HG03432 (cell line): ENCODE measurements at regions not wholly inside any gene's neighbourhood (a gene's known extent, or its start where the extent isn't known, plus 50 kb on each side); places are given as distances from the start of the nearest gene placed in this dataset.
"Not testable (repeated sequence)": the region's sequence is repeated elsewhere in the genome, so short reads cannot be mapped to it uniquely, and the experiment has no call there.

ENCODE experiments used
- ATAC-seq: cut with Tn5 transposase; IDR thresholded peaks from one replicate; pipeline ENCODE4 v1.9.1; 2021; ENCODE audit warnings: mild to moderate bottlenecking, moderate library complexity; ENCODE audit not compliant: unreplicated experiment

DNA sequence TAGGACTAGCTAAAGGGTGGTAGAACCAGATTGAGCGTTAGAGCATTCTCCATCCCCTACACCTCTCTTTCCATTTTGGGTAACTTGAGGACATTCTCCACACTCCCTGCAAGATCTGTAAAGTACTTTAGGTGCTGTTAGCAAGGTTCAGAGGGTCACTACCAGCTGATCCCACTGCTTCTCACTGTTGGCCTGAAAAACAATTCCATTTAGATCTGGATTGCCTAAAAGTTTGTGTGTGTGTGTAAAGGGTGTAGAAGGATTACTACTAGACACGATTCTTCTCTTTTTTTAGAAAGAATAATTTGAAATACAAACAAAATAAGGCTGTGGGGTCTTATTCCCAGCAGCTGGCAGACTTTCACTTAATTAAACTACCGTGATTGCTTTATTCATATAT is 95.1 kb upstream of the TMEM178A start:
- no peak for ATAC-seq

DNA sequence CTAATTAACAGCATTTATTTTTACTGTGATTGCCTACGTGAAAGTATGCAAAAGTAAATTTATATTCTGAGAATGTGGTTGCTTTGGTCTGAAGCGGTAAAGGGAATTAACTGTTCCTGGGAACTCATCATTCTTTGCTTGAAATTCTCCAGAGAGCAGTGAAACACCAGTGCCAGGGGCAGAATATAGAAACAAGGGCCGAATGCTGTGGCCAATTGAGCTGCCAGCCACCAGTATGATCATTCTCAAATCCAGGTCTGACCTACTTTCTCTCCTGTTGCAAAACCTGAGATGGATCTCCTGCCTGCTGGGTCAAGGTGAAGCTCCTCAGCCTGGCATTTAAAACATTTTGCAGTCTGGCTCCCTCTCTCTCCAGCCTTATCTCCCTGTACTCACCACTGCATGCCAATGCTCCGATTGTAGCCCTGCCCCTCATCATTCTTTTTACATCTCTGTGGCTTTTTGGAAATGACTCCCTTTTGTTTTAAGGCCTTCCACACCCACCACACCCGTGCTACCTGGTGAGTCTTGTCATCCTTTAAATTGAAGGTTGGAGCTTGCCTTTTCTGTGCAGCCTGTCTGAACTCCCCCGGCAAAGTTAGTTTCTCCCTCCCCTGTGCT is 94.5 kb upstream of the TMEM178A start:
- no peak for ATAC-seq

DNA sequence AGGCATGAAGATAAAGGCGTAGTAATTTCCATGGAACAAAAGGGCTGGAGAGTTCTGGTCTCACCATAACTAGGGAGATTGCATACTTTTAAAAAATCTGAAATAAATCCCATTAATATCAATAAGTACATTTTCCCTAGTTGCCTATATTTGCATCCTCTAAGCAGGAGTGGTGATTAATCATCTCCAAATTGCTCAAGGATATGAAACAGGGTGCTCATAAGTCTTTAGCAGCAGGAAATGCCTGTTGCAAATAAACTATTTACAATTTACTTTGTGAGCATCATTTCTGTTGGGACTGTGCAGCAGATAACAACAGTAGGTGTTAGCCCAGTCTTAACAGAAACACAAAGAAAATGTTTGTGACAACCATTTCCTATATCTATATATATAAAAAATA is 92.4 kb upstream of the TMEM178A start:
- ATAC-seq, result no peak

DNA sequence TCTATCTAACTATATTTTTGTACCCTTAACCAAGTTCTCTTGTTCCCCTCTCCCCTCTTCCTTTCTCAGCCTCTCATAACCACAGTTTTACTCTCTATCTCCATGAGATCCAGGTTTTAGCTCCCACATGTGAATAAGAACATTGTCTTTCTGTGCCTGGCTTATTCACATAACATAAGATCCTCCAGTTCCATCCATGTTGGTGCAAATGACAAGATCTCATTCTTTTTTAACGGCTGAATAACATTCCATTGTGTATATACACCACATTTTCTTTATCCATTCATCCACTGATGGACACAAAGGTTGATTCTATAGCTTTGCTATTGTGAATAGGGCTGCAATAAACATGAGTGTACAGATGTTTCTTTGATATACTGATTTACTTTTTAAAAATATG is 83.9 kb upstream of the TMEM178A start:
- no peak for ATAC-seq

GRCh38 chr2:39583213-39583612 is 82.5 kb upstream of the TMEM178A start:
- ATAC-seq, result no peak

DNA sequence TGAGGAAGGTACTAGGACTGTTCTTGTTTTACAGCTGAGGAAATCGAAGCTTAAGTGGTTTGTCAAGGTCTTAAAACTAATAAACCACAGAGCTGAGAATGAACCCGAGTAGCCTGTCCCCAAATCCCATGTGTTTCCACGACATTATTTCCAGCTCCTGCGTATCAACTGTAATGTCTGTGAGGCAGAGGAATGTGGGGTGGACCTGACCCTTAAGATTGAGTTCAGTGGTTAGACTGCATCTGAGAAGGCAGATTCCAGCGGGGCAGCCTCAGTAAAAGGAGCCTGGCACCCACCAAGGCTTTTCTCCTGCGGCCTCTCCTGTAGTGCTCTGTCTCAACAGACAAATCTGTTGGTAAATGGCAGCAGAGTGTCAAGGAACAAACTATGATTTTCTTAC is 81.9 kb upstream of the TMEM178A start:
- ATAC-seq, result no peak

DNA sequence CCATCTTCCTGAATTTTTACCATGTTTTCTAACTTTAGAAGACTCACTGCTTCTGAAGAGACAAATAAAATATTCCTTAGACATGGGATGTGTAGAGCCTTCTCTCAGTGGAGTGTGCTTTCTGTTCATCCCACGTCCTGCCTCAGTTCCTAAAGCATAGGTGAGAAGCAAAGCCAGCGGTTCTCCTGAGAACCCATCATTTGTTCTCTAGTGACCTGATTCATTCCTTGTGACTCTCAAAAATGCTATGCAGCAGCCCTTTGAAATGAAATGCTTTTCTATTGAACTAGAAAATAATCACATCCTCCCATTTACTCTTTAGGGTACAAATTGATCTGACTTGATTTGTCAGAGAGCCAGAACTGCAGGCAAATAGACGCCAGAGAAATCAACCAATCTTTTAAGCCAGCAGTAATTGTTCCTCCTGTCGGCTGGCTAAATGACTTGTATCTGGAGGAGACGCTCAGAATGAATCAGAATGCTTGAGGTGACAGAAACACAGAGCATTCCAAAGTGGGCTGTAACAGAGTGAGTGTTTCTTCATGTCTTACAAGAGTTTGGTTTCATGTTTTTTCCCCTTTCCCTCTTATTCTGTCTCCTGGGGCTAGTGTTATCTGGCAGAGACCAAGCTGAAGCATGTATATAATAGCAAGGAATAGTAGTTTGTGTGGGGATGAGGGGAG is 81.3 kb upstream of the TMEM178A start:
- ATAC-seq, result no peak

DNA sequence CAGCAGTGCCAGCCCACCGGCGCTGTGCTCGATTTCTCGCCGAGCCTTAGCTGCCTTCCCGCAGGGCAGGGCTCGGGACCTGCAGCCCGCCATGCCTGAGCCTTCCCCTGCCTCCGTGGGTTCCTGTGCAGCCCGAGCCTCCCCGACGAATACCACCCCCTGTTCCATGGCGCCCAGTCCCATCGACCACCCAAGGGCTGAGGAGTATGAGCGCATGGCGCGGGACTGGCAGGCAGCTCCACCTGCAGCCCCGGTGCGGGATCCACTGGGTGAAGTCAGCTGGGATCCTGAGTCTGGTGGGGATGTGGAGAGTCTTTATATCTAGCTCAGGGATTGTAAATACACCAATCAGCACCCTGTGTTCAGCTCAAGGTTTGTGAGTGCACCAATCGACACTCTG is 80.2 kb upstream of the TMEM178A start:
- not testable (repeated sequence) for ATAC-seq

DNA sequence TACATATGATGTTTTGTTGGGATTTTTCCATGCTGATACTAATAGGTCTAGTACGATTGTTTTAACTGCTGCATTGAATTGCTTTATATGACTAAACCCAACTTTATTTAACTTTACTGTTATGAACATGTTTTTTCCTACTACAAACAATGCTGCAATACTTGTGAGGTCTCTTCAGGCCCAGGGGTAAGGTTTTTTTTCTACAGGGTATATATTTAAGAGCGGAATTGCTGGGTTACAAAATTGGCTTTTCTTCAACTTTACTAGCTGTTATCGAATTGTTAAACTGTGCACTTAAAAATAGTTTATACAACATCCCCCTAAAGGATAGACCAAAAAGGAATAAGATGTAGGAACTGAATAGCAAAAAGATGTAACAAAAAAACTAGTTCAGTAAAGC is 78.5 kb upstream of the TMEM178A start:
- ATAC-seq, result no peak

DNA sequence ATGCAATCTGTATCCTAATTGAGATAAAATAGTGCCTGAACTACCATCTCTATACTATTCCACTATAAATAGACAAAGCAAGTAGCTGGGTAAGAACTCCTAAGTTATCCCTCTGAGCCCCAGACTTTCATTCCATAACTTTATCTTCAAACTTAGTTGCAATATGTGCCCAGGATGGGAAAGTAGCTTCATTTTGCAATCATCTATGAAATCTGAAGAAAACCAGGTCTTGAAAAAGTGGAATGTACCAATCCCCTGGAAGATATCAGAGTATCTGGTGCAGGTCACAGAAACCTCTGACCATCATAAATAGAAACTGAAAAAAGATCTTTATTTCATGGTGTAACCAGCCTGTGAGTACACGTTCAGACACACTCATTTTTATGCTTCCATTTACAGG is 78.1 kb upstream of the TMEM178A start:
- ATAC-seq, result no peak

DNA sequence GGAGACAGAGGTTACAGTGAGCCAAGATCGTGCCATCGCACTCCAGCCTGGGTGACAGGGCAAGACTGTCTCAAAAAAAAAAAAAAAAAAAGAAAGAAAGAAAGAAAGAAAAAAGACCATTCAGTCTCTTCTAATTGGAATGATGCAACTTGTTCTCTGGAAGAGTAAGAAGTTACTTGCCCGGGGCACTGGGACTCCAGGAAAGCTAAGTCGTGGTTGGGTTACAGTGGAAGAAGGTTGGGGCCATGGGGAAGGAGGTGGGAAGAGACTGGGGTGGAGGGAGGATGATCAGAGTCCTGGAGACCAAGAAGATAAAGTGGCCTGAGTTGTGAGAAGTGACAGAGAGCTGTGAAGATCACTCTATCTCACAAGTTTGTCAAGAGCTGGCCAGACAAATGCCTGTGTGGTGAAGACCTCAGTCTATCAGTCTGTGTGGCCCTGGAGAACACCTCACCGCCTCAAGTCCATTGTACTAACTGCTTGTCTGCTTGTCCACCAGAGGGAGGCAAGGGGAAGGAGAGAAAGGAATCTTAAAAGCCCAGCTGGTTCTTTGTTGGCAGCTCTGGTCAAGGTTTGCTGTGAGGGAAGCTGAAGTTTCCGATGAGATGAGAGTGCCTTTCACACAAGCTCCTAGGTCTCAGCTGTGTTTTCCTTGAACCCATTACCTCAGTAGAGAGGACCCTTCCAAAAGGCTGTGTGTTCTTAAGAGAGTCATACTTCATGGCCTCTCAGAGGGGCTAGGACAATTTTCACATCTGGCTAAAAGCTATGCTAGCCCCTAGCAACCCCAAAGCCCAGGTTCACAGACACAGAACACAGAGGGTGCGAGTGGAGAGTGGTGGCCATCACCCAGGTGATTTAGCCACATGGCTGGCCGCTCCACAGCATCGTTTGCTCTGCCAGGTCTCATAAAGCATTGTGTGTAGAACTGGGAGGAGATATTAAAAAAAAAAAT is 72.0 kb upstream of the TMEM178A start:
- ATAC-seq, result no peak

DNA sequence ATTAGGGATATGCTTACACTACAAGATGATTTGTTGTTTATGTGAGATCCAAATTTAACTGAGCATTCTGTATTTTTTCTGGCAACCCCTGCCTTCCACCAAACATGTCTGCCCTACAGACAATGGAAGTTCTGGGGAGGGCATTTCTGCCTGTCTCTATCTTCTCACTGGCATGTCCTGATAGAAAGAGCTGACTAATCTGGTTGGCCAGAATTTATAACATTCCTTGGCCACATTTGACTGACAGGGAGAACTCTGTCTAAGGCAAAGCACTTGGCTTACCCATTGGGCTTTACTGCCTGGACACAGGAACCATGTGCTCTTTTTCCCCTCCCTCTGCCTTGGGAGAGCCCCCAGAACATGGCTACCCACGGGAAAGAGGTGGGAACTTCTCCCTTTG is 70.6 kb upstream of the TMEM178A start:
- no peak for ATAC-seq

DNA sequence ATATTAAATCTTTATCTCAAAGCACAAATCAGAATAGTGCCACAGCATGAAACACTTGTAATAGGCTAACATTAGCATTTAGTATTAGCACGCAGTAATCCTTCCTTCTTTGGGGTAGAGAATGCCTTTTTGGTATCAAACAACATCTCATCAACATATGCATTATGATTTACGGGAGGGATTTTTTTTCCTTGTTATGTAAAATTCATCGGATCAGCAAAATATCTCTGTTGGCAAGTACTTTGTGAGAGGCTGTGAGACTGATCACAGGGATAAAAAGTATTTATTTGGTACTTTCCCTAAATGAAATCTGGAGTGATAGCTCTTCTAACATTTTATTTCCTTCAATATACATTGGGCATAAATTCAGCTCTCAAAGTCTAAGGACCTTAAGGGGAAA is 68.4 kb upstream of the TMEM178A start:
- ATAC-seq, result no peak

GRCh38 chr2:39602616-39603015 is 63.1 kb upstream of the TMEM178A start:
- no peak for ATAC-seq

- no peak for ATAC-seq
Measured at GRCh38 chr2:39603436-39603835, 62.3 kb upstream of the TMEM178A start.

DNA sequence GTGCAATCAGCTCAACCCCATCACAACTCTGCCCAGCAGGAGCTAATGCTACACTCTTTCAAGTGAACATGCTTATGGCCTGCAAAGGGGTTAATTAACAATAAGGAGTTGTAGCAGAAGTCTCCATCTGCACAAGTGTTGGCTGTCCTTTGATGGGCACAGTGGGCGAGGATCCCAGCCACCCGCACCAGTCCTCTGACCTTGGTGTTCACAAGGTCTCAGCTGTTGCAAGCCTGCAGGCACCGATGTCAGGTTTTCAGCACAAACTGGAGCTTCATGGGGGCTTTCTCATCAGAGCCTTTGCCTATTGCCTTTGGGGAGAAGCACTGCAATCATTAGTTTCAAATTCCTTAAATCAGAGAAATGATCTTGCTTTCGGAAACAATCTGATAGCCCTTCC is 60.9 kb upstream of the TMEM178A start:
- no peak for ATAC-seq

GRCh38 chr2:39606585-39606984 is 59.1 kb upstream of the TMEM178A start:
- no peak for ATAC-seq

GRCh38 chr2:39607538-39608262 is 58.0 kb upstream of the TMEM178A start:
- ATAC-seq, result no peak

DNA sequence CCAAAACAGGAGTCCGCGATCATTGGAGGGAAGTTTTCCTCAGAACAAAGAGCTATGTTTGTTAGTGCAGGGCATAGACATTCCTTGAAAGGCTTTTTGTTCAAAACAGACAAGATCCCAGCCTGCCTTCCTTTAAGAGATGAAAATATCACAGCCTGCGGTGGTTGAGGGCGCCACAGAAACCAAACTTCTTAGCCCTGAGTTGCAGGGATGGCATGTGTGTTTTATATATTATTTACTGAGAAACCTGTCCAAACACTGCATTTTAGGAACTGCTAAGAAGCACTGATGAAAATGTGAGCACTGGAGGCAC is 57.5 kb upstream of the TMEM178A start:
- no peak for ATAC-seq

DNA sequence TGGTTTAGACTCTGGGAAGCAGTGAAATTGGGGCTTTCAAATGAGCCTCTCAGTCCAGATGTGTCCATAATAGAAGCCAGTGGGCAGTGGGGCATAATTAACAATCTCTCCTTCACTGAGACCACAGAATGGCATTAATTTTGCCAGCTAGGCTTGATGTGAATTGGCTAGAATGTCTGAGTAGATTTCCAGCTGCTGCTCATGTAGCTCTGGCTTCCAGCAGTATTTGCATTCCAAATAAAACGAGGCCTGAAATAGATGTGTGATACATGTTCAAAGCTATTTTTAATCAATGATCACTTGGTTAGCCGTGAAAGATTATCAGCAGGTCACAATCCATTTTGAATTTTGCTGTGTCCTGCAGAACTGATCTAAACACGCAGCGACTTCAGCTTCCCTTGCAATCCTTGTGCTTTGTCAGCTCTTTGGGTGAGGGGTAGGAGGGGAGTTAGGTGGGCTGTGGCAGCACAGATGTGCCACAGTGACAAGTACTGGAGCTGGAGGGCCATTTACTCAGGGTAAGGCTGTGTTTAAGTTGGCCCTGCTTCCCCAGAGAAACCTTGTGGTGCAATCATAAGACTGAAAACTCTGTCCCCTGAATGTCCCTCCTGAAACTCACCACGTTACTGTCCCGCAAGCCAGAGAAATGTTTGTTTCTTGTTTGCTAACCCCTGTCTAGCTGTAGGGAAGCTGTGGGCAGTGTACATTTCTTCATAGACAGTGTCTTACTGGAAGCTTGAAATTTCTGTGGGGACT is 56.9 kb upstream of the TMEM178A start:
- ATAC-seq, result no peak

- ATAC-seq, result no peak
Measured at GRCh38 chr2:39609917-39610316, 55.8 kb upstream of the TMEM178A start.
